ENCODE measurements at regions not wholly inside any gene's neighbourhood (a gene's known extent, or its start where the extent isn't known, plus 50 kb on each side); places are given as distances from the start of the nearest gene placed in this dataset.
"Not testable (repeated sequence)": the region's sequence is repeated elsewhere in the genome, so short reads cannot be mapped to it uniquely, and the experiment has no call there.

DNA sequence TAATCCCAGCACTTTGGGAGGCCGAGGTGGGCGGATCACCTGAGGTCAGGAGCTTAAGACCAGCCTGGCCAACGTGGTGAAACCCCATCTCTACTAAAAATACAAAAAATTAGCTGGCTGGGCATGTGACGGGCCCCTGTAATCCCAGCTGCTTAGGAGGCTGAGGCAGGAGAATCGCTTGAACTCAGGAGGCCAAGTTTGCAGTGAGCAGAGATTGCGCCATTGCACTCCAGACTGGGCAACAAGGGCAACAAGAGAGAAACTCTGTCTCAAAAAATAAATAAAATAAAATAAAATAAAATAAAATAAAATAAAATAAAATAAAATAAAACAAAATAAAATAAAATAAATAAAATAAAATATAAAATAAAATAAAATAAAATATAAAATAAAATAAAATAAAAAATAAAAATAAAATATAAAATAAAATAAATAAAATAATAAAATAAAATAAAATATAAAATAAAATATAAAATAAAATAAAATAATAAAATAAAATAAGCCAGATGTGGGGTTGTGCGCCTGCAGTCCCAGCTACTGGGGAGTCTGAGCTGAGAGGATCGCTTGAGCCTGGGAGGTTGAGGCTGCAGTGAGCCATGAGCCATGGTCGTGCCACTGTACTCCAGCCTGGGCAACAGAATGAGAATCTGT lies 49.8 kb upstream of the ITGB1 start:
- not testable (repeated sequence) for DNase-seq (ENCODE audit: low read depth)

Measured in CMK (cell line).